GM12878 (cell line): ENCODE measurements at regions not wholly inside any gene's neighbourhood (a gene's known extent, or its start where the extent isn't known, plus 50 kb on each side); places are given as distances from the start of the nearest gene placed in this dataset.

Experiments
- BRCA1 ChIP-seq: IDR thresholded peaks from 2 replicates; pipeline ENCODE4 v1.6.1; 2011; ENCODE audit warnings: low read depth, low read length, improper control_type of control experiment
- E4F1 ChIP-seq: fragments of 450-650 bp; IDR thresholded peaks from 2 replicates; pipeline ENCODE4 v1.6.1; 2018; ENCODE audit warnings: borderline replicate concordance, mild to moderate bottlenecking; ENCODE audit not compliant: partially characterized antibody
- FOXM1 ChIP-seq: IDR thresholded peaks from 2 replicates; pipeline ENCODE4 v1.6.1; 2012; ENCODE audit warnings: low read depth, mild to moderate bottlenecking, inconsistent platforms, low read length, moderate library complexity
- JUND ChIP-seq: IDR thresholded peaks from 2 replicates; pipeline ENCODE4 v1.6.1; 2012; ENCODE audit warnings: low read depth, mild to moderate bottlenecking, low read length, improper control_type of control experiment, moderate library complexity
- KAT2A ChIP-seq: conservative IDR thresholded peaks from 2 replicates; pipeline ENCODE4 v1.6.1; 2011; ENCODE audit warnings: low read depth, low read length; ENCODE audit not compliant: control insufficient read depth
- TARDBP ChIP-seq: IDR thresholded peaks from 2 replicates; pipeline ENCODE4 v1.6.1; 2016; ENCODE audit warnings: borderline replicate concordance
- TBL1XR1 ChIP-seq: IDR thresholded peaks from 2 replicates; pipeline ENCODE4 v1.6.1; 2012; ENCODE audit warnings: low read depth, low read length, improper control_type of control experiment
- USF2 ChIP-seq: IDR thresholded peaks from 2 replicates; pipeline ENCODE4 v1.6.1; 2011; ENCODE audit warnings: low read depth, low read length, improper control_type of control experiment, borderline replicate concordance
- ZNF24 ChIP-seq: fragments of 450-650 bp; IDR thresholded peaks from 2 replicates; pipeline ENCODE4 v1.6.1; 2017; ENCODE audit warnings: antibody characterized with exemption, mild to moderate bottlenecking
- ZNF592 ChIP-seq: fragments of 450-650 bp; IDR thresholded peaks from 2 replicates; pipeline ENCODE4 v1.6.1; 2017; ENCODE audit warnings: mild to moderate bottlenecking, moderate library complexity

GRCh38 chrX:45758738-45759397 lies 558.2 kb upstream of the DIPK2B start (continued):
- no peak for TF ChIP-seq ZNF592
- no peak for TF ChIP-seq TARDBP
- peak; percentile 73; the same call in 1 of the 2 replicates for TF ChIP-seq JUND
- TF ChIP-seq USF2, result no peak; the same call in 1 of the 2 replicates
- no peak for TF ChIP-seq ZNF24
- TF ChIP-seq KAT2A, result no peak
- peak; percentile 95 for TF ChIP-seq TBL1XR1
- no peak for TF ChIP-seq BRCA1
- TF ChIP-seq FOXM1, result peak; percentile 96
- no peak for TF ChIP-seq E4F1
